ENCODE measurements at regions not wholly inside any gene's neighbourhood (a gene's known extent, or its start where the extent isn't known, plus 50 kb on each side); places are given as distances from the start of the nearest gene placed in this dataset.

- ATAC-seq (replicated peaks), result no peak
These were observed 311.3 kb upstream of the GRIN3A start for GRCh38 chr9:102049586-102050246.

GRCh38 chr9:102047549-102047948 lies 309.1 kb upstream of the GRIN3A start:
- no peaks in the 10 kb centered on the region for H3K36me3 Mint-ChIP-seq (ENCODE audit: low read depth)
- H3K9me3 Mint-ChIP-seq, result no peaks in the 10 kb centered on the region
- no peak overlapping the region for H3K27ac Mint-ChIP-seq

More at GRCh38 chr9:102049586-102050246, 311.3 kb upstream of the GRIN3A start:
- no peaks in the 10 kb centered on the region for H3K9me3 Mint-ChIP-seq
- H3K4me1 Mint-ChIP-seq, result no peaks in the 10 kb centered on the region
- H3K36me3 Mint-ChIP-seq (ENCODE audit: low read depth), result no peaks in the 10 kb centered on the region
- no peaks in the 10 kb centered on the region for H3K27me3 Mint-ChIP-seq
- no peak overlapping the region for H3K27ac Mint-ChIP-seq
- H3K4me3 Mint-ChIP-seq, result no peak overlapping the region

GRCh38 chr9:102044133-102044532 lies 305.7 kb upstream of the GRIN3A start:
- Mint-ChIP-seq H3K4me3 (no peak overlapping the region), H3K4me1 (no peaks in the 10 kb centered on the region), H3K27me3 (no peaks in the 10 kb centered on the region), H3K27ac (no peak overlapping the region), H3K36me3 (ENCODE audit: low read depth) (no peaks in the 10 kb centered on the region), H3K9me3 (peaks cover 4% of the 10 kb centered on the region)
- ATAC-seq (replicated peaks), result no peak

More at GRCh38 chr9:102047549-102047948, 309.1 kb upstream of the GRIN3A start:
- H3K4me1 Mint-ChIP-seq, result no peaks in the 10 kb centered on the region
- H3K4me3 Mint-ChIP-seq, result no peak overlapping the region
- no peaks in the 10 kb centered on the region for H3K27me3 Mint-ChIP-seq
- ATAC-seq (replicated peaks), result no peak

GRCh38 chr9:102038006-102038405 lies 299.6 kb upstream of the GRIN3A start:
- ATAC-seq (replicated peaks), result no peak
- Mint-ChIP-seq H3K4me3 (no peak overlapping the region), H3K36me3 (ENCODE audit: low read depth) (no peaks in the 10 kb centered on the region), H3K9me3 (peaks cover 4% of the 10 kb centered on the region), H3K27ac (no peak overlapping the region), H3K27me3 (no peaks in the 10 kb centered on the region), H3K4me1 (no peaks in the 10 kb centered on the region)

GRCh38 chr9:102035929-102036328 lies 297.5 kb upstream of the GRIN3A start:
- Mint-ChIP-seq H3K9me3 (peaks cover 1% of the 10 kb centered on the region), H3K4me3 (no peak overlapping the region), H3K27ac (no peak overlapping the region), H3K36me3 (ENCODE audit: low read depth) (no peaks in the 10 kb centered on the region), H3K4me1 (no peaks in the 10 kb centered on the region), H3K27me3 (no peaks in the 10 kb centered on the region)
- ATAC-seq (replicated peaks), result no peak

GRCh38 chr9:102032614-102033013 lies 294.2 kb upstream of the GRIN3A start:
- no peak overlapping the region for H3K27ac Mint-ChIP-seq
- no peak overlapping the region for H3K4me3 Mint-ChIP-seq
- no peaks in the 10 kb centered on the region for H3K27me3 Mint-ChIP-seq
- H3K36me3 Mint-ChIP-seq (ENCODE audit: low read depth), result no peaks in the 10 kb centered on the region
- peaks cover 5% of the 10 kb centered on the region for H3K9me3 Mint-ChIP-seq
- H3K4me1 Mint-ChIP-seq, result no peaks in the 10 kb centered on the region
- ATAC-seq (replicated peaks), result no peak

- peaks cover 3% of the 10 kb centered on the region for H3K27me3 Mint-ChIP-seq
- H3K27ac Mint-ChIP-seq, result no peak overlapping the region
- H3K4me1 Mint-ChIP-seq, result no peaks in the 10 kb centered on the region
- H3K36me3 Mint-ChIP-seq (ENCODE audit: low read depth), result no peaks in the 10 kb centered on the region
- ATAC-seq (replicated peaks), result no peak
- H3K9me3 Mint-ChIP-seq, result peaks cover 5% of the 10 kb centered on the region
- H3K4me3 Mint-ChIP-seq, result no peak overlapping the region
These were observed 262.5 kb upstream of the GRIN3A start for GRCh38 chr9:102000956-102001355.

GRCh38 chr9:101999441-101999840 lies 261.0 kb upstream of the GRIN3A start:
- Mint-ChIP-seq H3K27me3 (peaks cover 3% of the 10 kb centered on the region), H3K4me3 (no peak overlapping the region), H3K36me3 (ENCODE audit: low read depth) (no peaks in the 10 kb centered on the region), H3K9me3 (peaks cover 5% of the 10 kb centered on the region), H3K4me1 (no peaks in the 10 kb centered on the region), H3K27ac (no peak overlapping the region)
- ATAC-seq (replicated peaks), result no peak

GRCh38 chr9:101995231-101995630 lies 256.8 kb upstream of the GRIN3A start:
- H3K27me3 Mint-ChIP-seq, result peaks cover 6% of the 10 kb centered on the region
- H3K4me1 Mint-ChIP-seq, result no peaks in the 10 kb centered on the region
- no peak overlapping the region for H3K27ac Mint-ChIP-seq
- no peak overlapping the region for H3K4me3 Mint-ChIP-seq
- peaks cover 5% of the 10 kb centered on the region for H3K9me3 Mint-ChIP-seq
- no peak for ATAC-seq (replicated peaks)
- no peaks in the 10 kb centered on the region for H3K36me3 Mint-ChIP-seq (ENCODE audit: low read depth)

GRCh38 chr9:101993771-101994170 lies 255.3 kb upstream of the GRIN3A start:
- no peak for ATAC-seq (replicated peaks)
- peaks cover 6% of the 10 kb centered on the region for H3K27me3 Mint-ChIP-seq
- H3K27ac Mint-ChIP-seq, result no peak overlapping the region
- no peaks in the 10 kb centered on the region for H3K36me3 Mint-ChIP-seq (ENCODE audit: low read depth)
- no peak overlapping the region for H3K4me3 Mint-ChIP-seq
- H3K4me1 Mint-ChIP-seq, result no peaks in the 10 kb centered on the region
- H3K9me3 Mint-ChIP-seq, result peaks cover 5% of the 10 kb centered on the region

GRCh38 chr9:101991926-101992325 lies 253.5 kb upstream of the GRIN3A start:
- H3K4me3 Mint-ChIP-seq, result no peak overlapping the region
- H3K27ac Mint-ChIP-seq, result no peak overlapping the region
- no peak for ATAC-seq (replicated peaks)
- no peaks in the 10 kb centered on the region for H3K36me3 Mint-ChIP-seq (ENCODE audit: low read depth)
- H3K4me1 Mint-ChIP-seq, result no peaks in the 10 kb centered on the region
- H3K9me3 Mint-ChIP-seq, result peaks cover 5% of the 10 kb centered on the region
- H3K27me3 Mint-ChIP-seq, result peaks cover 6% of the 10 kb centered on the region

GRCh38 chr9:101977614-101978210 lies 239.3 kb upstream of the GRIN3A start:
- no peak for ATAC-seq (replicated peaks)
- Mint-ChIP-seq H3K36me3 (ENCODE audit: low read depth) (no peaks in the 10 kb centered on the region), H3K4me1 (no peaks in the 10 kb centered on the region), H3K9me3 (no peaks in the 10 kb centered on the region), H3K4me3 (no peak overlapping the region), H3K27me3 (no peaks in the 10 kb centered on the region), H3K27ac (no peak overlapping the region)

GRCh38 chr9:101970609-101971008 lies 232.2 kb upstream of the GRIN3A start:
- no peak overlapping the region for H3K4me3 Mint-ChIP-seq
- no peaks in the 10 kb centered on the region for H3K36me3 Mint-ChIP-seq (ENCODE audit: low read depth)
- no peak overlapping the region for H3K27ac Mint-ChIP-seq
- no peaks in the 10 kb centered on the region for H3K27me3 Mint-ChIP-seq
- no peaks in the 10 kb centered on the region for H3K9me3 Mint-ChIP-seq
- no peak for ATAC-seq (replicated peaks)
- no peaks in the 10 kb centered on the region for H3K4me1 Mint-ChIP-seq

GRCh38 chr9:101968392-101968791 lies 229.9 kb upstream of the GRIN3A start:
- Mint-ChIP-seq H3K27ac (no peak overlapping the region), H3K4me1 (no peaks in the 10 kb centered on the region), H3K27me3 (no peaks in the 10 kb centered on the region), H3K4me3 (no peak overlapping the region), H3K36me3 (ENCODE audit: low read depth) (no peaks in the 10 kb centered on the region), H3K9me3 (no peaks in the 10 kb centered on the region)
- no peak for ATAC-seq (replicated peaks)

- no peaks in the 10 kb centered on the region for H3K36me3 Mint-ChIP-seq (ENCODE audit: low read depth)
- no peak for ATAC-seq (replicated peaks)
- no peaks in the 10 kb centered on the region for H3K4me1 Mint-ChIP-seq
- no peak overlapping the region for H3K27ac Mint-ChIP-seq
- no peaks in the 10 kb centered on the region for H3K27me3 Mint-ChIP-seq
- H3K9me3 Mint-ChIP-seq, result no peaks in the 10 kb centered on the region
- no peak overlapping the region for H3K4me3 Mint-ChIP-seq
These were observed 228.2 kb upstream of the GRIN3A start for GRCh38 chr9:101966691-101967090.

Data from activated T-helper 17 cell treated with anti-CD3 and anti-CD28 coated beads, Interleukin-2, amount 50 U/mL, for 72 hours (primary cell).